GM19328 (cell line): ENCODE measurements at regions not wholly inside any gene's neighbourhood (a gene's known extent, or its start where the extent isn't known, plus 50 kb on each side); places are given as distances from the start of the nearest gene placed in this dataset.

Experiments
- ATAC-seq: cut with Tn5 transposase; IDR thresholded peaks from one replicate; pipeline ENCODE4 v1.9.1; 2021; ENCODE audit warnings: mild to moderate bottlenecking, moderate library complexity; ENCODE audit not compliant: unreplicated experiment

DNA sequence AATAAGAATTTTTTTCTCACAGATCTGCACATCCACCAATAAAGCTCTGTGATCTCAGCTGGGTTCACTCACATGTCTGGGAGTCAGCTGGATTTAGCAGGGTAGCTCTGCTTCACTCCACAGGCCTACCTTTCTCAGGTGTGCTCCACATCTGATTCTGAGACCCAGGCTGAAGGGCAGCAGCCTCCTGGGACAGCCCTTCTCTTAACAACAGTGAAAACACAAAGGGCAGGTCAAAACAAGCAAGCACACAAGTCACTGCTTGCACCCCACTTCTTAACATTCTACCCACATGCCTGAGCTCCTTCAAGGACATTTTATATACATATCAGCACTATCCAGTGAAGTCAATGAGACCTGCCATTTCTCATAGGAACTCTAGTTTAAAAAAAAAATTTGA, 96.0 kb upstream of the MAP3K4 start:
- no peak for ATAC-seq

DNA sequence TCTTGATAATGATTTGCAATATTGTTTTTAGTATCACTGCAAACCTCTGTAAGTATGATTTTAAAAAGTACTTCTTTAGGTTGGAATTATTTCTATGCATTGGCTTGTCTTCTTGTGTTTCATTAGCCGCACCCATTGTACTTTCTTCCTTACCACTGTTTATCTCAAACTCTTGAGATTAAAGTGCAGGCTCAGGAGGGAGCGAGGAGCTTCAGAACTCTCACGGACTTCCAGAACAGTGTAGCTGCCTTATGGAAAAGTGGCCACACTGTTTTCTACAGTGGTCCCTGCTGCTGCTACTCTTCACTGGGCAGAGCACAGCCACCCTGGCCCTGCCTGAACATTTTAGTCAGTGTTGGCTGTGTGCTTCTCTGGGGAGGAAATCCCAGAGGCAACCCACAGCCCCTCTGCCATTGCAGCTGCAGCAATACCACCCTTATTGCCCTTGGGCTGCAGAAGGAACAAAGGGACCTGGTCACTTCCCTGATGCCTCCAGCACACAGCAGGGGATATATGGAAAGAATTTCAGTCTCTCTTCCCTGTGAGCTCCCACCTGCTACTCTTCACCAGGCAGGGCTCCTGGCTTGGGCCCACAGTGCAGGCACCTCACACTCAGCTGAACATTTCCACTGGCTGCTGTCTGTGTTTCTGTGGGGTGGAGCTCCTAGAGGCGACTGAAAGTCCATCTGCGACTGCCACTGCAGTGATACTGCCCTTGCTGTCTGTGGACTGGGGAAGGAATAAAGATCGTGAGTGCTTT, 91.7 kb upstream of the MAP3K4 start:
- ATAC-seq, result no peak

DNA sequence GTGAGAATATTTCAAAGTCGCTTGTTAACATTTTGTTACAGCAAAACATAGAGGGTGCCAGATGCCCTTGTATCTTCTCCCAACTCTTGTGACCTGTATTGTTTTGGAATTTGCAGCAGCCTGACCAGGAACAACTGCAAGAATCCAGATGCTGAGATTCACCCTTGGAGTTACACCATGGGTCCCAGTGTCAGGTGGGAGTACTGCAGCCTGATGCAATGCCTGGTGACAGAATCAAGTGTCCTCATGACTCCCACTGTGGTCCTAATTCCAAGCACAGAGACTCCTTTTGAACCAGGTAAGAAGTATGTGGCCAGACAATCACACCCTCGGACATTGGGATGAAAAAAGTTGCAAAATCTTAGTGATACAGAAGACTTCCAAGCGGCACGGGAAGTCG, 79.6 kb upstream of the MAP3K4 start:
- ATAC-seq, result no peak

DNA sequence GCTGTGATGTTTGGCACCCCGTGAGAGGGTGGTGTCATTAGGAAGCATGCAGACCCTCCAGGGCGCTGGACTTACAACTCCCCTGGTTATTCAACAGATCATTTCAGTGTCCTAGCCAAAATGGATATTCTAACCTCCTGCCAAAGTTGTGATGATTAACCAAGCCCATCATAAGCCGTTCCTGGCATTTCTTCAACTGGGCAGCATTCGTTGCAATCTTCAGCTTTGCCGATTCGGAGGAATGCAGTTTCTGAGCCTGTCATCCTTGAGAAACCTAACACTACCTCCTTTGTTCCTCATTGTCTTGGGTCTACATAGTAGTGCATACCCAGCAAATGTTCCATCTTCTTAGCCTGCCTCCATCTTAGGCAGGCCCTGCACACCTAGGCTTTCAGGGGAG, 79.2 kb upstream of the MAP3K4 start:
- no peak for ATAC-seq

DNA sequence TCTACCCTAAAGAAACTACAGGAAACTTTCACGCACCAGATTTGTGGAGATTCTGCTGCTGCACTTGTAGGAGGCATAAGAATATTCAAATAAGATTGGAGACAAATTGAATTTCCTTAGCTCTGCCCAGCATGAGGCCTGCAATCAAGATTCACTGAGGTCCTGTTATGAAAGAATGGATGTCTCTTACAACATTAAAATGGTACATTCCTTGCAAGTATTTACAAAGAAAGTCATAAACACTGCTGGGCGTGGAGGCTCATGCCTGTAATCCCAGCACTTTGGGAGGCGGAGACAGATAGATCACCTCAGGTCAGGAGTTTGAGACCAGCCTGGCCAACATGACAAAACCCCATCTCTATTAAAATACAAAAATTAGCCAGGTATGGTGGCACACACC, 74.0 kb upstream of the MAP3K4 start:
- no peak for ATAC-seq

DNA sequence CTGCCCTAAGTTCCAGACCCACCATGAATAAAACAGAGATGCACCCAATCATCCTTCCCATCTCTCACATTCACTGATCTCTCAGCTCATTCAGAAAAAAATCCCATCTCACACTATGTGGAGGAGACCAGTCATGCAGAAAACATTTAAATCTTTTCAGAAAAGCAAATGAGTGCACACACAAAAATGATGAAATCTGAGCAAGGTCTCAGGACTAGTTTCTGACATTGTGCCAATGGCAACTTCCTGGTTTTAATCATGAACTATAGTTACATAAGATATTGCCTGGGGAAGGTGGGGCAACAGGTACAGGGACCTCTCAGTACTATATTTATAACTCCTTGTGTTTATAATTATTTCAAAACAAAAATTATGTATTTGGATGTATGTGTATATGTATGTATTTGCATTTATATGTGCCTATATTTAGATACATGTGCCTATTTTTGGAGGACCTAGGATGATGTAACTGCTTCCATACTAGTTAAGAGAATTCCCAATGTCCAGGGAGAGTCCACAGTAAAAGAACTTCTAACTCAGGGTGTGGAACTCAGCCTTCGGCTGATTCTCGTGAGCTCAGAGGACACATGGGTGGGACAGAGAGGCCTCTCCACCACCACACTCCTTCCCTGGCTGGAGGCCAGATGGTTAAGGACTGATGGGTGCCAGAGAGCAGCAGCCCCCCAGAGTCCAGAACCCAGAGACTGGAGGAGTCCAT, 71.7 kb upstream of the MAP3K4 start:
- no peak for ATAC-seq

DNA sequence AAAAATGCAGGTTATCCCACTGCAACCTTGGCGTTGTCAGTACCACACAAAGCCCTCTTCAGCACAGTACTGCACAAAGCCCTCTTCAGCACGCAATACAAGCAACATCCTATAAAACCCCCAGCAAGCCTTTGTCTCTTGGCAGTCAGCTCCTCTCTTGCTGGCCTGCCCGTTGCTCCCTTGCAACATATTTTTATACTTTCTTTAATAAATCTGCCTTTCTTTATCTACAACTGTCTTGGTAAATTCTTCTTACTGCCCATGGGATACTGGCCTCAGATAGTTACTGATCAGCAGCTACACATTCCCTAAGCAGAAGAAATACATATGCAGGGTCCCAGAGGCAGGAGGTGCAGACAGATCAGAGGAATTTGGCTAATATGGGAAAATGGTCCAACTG, 70.5 kb upstream of the MAP3K4 start:
- no peak for ATAC-seq

DNA sequence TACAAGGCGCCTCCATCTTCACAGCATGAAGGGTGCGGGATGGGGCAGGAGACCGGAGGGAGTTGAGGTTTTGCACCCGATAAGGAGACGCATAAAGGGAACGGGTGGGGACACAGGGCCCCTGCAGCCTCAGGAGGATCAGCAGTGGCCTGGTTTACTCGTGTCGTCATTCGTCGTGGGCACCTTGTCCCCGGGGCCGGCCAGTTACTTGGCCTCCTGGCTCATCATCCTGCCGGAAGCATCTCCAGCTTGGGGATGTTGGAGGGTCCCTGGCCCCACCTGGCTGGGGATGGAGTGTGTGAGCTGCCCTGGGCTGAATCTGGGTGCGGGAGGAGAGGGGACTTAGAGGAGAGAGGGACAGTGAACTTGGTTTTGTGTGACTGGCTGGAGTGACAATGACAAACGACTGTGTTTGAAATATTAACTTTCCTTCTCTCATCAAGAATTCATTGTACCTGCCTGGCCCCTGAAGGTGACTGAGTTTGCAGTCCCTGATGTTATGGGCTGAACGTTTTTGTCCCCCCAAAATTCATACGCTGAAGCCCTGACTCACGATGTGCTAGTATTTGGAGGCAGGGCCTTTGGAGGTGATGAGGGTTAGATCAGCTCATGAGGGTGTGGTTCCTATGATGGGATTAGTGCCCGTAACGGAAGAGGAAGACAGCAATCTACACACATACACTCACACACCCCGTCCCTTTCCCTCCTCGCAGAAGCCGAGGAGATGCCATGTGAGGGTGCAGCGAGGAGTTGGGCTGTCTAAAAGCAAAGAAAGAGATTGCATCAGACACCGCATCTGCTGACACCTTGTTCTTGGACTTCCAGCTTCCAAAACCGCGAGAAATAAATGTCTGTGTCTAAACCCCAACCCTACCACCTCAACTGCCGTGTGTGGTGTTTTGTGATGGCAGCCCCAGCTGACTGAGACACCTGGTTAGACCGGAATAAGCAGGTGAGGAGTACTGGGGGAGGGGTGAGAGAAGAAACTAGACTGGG, 65.0 kb upstream of the MAP3K4 start:
- ATAC-seq, result no peak

DNA sequence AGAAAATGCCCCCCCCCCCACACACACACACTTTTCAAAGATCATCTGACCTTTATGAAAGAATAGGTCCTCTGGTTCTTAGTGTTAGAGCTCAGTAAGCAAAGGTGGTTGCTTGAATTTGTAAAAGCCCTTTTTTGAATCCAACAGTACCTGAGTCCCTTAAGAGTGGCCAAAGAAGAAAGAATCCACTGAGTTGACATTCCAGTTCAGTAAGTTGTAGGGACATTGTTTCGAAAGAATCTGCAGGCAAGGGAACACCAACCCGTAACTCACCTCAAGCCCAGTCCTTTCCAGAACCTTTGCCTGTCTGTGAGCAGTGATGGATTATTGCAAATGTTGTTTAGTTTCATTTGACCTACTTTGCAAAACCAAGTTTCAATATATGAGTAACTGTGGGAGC, 64.2 kb upstream of the MAP3K4 start:
- no peak for ATAC-seq

DNA sequence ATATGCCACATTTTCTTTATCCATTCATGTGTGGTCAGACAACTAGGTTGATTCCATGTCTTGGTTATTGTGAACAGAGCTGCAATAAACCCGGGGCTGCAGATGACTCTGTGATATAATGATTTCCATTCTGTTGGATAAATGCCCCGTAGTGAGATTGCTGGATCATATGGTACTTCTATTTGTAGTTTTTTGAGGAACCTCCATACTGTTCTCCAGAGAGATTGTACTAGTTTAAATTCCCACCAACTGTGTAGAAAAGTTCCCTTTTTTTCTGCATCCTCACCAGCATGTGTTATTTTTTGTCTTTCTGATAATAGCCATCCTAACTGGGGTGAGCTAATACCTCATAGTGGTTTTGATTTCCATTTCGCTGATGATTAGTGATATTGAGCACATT, 62.2 kb upstream of the MAP3K4 start:
- ATAC-seq, result no peak

DNA sequence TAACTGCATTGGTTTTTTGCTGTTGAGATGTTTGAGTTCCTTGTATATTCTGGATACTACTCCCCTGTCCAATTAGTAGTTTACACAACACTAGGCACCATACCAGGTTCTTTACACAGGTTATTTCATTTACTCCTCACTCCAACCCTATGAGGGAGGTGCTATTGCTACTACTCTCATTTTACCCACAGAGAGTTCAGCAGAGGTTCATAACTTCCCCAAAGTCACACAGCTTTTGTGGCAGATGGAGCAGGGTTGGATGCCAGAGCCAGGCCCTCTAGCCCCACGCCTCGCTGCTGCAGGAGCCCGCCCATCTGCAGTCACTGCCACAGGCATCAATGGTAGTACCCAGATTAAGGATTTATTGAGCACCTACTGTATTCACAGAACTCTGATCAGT, 61.7 kb upstream of the MAP3K4 start:
- ATAC-seq, result no peak

DNA sequence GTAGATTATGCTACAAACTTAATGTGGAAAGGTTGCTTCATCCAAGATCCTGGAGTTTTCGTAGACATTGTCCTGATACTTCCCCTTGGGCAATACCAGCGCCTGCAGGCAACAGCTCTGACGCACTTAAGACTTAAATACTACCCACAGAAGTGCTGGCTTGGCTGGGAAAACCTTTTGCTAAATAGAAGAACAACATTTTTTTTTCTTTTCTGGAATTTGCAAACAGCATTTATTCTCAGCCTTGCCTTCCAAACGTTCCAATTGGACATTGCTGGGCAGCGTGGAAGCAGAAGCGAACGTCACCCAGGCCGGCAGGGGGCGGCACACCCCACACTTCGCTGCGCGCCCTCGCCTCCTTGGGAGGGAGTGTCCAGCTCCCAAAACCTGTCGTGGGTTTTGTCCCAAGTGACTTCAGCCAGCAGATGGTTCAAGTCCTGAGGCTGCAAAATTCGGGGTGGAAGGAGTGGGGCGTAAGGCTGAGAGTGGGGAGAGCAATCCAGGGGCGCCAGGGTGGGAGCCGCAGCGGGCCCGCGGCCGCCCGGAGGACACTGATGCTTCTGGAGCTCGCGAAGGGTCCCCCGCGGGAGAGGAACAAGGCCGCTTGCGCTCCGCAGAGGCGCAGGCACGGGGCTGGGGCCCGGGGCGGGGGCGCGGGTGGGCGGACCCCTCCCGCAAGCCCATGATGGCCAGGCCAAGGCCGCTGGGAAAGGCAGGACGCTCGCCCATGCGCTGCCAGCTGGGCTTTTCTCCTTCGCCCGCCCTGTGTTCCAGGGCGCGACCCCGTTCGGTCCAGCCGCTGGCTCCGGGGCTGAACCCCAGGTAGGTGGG, 60.8 kb upstream of the MAP3K4 start:
- ATAC-seq, result no peak

DNA sequence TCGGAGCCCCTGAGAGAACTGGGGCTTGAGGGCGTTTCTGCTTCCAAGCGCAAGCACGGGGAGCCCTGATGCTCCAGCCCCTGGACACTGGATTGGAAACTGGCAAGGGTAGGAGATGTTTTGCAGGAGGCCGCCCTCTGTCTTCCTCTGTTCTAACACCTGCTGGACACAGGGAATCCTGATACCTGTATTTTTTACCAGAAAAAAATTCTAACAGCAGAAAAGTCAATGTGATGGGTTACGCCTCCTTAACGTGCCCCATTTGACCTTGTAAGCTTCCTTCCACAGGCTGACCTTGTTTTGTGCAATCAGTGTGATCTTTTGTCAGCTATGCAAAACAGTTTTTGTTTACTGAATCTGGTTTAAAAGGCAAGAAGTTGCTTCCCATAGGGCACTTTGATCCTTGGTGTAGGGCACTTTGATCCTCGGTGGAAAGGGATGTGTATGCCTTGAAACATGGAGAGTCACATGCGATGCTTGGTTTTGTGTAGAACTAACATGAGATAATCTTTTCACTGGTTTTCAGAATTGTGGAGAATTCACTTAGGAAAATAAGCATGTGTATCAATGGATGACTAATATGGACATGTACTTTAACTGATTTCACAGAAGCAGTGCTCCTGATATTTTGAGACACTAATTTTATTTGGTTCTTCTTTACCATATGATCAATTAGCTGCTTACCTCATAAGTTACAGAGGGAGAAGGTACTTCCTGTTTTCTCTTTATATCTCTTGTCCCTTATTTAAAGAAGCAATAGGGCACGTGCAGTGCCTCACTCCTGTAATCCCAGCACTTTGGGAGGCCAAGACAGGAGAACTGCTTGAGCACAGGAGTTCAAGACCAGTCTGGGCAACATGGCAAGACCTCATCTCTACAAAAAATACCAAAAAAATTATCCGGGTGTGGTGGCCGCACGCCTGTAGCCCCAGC, 59.9 kb upstream of the MAP3K4 start:
- ATAC-seq, result no peak

DNA sequence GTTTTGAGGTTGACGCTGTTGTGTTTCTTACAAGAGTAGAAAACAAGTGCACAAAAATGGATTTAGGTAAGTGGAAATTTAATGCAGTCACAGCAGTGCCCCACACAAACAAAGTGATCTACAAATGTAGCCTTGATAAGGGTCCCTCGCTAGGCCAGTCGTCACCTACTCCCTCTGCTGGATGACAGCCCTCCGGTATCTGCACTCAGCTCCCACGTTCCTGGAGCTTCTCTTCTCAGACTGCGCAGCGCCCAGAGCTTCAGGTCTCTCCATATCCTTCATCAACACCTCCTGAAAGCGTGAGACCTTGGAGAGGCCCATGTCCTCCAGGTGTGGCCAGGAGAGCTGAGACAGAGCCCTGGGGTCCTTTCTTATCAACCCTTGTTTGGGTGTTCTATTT, 58.3 kb upstream of the MAP3K4 start:
- ATAC-seq, result no peak

DNA sequence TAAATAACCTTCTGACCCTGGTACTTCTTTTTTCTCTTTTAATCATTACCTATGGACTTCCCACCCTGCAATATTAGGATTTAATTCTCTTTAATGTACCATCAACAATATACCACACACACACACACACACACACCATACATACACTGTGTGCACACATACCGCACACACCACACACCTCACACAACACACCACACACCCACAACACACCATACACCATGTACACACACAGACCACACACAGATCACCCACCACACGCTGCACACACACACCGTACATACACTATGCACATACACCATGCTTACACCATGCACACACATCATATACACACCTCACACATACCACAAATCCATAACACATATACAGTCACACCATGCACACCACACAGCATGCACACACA, 57.4 kb upstream of the MAP3K4 start:
- no peak for ATAC-seq

DNA sequence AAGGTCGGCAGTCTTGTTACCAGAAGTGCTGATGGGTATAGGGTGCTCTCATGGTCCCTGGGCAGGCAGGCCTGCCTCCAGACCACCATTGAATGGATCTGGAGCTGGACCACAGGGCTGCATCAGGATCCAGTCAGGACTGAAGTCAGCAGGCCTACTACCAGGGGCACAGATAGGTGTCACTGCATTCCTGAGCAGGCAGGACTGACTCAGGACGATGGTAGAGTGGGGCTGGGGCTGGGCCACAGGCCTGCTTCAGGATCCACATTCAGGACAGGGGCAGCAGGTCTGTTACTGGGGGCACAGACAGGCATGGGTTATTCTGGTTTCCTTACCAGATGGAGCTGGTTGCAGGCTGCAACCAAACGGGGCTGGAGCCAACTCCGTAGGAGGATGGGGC, 51.4 kb upstream of the MAP3K4 start:
- ATAC-seq, result no peak
